SHP77 (cell line): ENCODE measurements at regions not wholly inside any gene's neighbourhood (a gene's known extent, or its start where the extent isn't known, plus 50 kb on each side); places are given as distances from the start of the nearest gene placed in this dataset.
"Not testable (repeated sequence)": the region's sequence is repeated elsewhere in the genome, so short reads cannot be mapped to it uniquely, and the experiment has no call there.

Experiments
- DNase-seq, 2 experiments: peaks; one replicate each; lab custom pipeline; 2025; lab: John Stamatoyannopoulos, UW

DNA sequence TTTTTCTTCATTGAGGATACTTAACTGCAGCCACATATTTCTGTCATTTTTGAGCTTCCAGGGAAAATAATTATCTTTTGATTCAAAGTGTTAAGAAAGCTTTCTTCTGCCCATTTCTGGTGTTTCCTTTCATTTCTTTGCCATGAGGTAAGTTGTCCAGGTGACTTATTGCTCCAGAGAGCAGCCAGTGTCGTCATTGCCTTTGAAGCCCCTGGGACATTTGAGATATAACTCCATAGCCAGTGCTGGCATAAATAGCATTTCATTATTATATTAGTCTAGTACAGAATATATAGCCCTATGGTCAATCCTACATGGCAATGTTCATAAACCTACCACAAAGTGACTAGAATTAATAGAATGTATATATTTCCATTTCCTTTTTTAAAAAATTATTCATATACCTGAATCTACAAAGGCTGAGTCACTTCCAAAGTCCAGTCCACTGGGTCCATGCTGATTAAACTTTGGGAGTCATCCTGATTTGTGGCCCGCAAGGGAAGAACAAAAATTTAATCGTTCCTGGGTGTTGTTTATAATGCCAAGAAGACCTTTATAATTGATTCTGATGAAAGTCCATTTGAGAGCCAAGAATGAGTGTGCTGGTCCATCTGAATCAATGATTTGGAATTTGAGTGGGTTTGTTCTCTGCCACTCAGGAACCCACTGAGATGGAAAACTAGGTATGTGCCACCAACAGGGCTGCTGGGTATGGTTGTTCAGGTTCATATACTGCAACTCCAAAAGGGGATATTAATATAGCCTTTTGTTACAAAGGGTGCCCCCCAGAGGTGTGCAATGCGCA lies 221.8 kb upstream of the PLXNA2 start:
- no peak for DNase-seq

DNA sequence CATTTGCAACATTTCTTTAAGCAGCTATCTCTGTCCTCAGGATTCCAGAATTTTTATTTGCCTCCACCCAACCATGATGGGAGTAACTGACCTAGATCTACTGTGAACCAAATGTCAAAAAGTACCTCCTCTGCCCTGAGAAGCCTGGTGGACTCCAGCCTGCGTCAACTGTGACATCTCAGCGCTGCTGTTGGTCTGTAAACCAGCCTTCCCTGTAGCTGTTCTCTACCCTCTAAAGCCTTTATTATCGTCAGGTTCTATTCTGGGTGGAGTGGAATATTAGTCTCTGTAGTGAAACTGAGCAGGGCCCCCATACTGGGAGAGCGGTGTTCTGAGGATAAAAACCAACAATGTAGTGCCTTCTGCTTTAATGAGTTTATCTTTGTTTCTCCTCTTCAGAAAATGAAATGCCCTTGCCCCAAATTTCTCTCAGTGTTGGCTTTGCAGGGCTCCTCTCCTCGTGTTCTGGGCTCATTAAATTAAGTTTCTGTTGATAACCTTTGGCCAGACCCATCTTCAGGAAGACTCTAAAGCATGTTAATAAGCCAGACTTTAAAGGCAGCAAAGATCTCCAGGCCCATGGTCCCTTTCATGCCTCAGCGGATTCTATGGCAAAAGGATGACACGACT lies 223.1 kb upstream of the PLXNA2 start:
- DNase-seq, result no peak

DNA sequence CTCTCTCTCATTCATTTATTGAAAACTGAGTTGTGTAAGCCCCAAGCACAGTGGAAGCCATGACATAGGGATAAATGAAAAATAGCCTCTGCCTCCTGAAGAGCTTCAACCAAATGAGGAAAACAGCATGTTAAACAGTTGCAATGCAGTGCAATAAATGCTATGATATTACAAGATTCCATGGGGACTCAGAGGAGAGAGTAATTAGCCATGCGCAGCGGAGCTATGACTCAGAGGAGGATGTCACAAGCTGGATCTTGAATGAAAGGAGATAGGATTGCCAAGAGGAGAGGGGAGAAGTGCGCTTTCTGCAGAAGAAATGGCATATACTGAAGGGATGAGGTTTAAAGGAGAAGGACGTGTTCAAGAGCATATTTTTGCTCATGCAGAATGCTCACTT lies 231.3 kb upstream of the PLXNA2 start:
- peak in 1 of 2 experiments; percentile 1 for DNase-seq

DNA sequence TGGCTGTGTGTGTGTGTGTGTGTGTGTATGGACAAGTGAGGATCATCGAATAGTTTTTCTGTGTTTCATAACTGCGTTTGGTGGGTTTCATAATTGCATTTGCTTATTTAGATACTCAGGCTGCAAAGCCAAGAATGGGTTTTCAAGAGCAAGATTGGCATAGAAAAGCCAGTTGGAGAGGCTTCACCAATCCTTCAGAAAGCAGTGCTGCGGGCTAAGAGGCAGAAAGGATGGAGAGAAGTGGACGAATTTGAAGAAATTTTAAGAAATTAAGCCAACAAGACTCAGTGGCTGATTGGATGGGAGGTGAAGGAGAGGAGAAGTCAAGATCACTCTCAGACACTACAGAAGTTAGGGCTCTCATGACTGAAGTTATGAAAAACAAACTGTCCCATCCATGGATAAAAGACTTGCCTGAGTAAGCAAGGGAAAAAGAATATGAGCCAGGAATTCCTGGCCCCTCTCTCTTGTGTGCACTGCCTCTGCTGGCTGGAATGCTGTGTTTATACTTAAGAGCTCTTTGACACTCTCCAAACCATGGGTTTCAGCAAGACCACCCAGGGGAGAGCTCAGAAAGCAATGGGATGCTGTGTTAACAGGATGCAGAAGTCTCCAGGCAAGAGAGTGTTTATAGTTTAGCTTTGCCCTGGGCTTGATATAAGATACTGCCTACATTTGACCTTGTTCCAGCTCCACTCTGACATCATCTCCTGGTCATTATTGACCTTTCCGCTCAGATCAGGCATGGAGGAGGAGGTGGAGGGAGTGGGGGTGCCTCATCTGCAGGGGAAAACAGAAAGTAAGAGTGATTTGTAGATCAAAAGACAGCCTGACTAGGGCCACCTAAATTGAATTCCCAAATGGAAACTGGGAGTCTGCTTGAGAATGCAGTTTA lies 232.0 kb upstream of the PLXNA2 start:
- DNase-seq, result peak; percentile 49 to 56

DNA sequence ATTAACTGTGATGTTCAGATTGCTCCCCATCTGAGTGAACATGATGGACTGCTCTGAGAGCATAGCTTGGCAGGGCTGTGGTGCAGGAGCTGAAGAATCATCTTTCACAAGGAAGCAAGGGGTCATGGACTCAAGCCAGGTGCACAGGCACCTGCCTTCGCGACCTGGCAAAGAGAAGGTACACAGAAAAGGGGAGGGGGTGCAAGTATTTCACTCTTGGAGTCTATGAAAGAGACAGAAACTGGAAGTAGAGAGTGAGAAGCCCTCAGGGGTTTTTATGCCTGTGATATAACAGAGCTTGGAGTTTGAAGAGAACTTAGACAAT lies 232.6 kb upstream of the PLXNA2 start:
- peak; percentile 52 to 56 for DNase-seq

DNA sequence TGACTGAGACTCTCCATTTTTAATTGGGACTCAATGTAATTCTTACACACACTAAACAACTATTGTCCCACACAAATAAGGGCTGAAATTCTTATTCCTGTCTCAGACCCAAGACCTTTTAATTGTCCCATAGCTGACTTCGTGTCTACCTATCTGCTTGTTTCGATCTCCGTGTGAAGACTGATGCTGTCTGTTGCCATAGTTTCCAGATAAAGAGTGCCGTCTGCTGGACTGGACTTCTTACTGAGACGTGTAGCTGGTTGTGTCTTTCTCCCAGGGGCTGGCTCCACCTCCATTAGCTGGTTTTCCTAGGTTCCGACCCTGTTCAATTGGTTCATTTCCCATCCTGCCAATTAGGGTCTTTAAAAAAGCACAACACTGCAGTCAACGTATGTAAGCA lies 235.3 kb upstream of the PLXNA2 start:
- no peak for DNase-seq

DNA sequence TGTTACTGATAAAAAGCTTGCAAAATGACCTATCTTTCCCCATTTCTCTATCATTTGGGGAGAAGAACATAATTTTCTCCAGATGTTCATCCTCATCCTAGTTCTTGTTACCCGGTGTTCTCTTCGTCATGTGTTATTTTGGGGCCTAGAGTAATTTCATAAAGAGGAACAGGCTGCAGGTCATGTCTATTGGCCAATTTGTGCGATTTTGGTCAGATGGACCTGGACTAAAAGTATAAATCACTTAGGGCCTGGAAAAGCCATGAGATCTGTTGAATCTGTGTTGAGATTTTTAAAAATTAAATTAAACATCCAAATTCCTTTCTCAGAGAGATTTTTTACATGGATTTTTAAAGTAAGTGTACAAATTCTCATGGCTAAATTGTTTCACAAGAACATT lies 241.3 kb upstream of the PLXNA2 start:
- no peak for DNase-seq

DNA sequence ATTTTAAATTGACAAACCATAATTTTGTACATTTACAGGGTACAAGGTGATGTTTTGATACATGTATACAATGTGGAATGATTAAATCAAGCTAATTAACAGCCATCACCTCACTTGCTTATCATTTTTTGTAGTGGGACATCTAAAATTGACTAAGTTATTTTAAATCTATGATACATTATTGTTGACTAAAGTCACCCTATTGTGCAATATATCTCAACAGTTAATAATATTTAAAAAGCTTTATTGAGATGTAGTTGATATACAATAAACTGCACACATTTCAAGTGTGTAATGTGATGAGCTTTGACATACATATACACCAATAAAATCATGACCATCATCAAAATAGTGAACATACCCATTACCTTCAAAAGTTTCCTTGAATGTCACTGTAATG lies 242.5 kb upstream of the PLXNA2 start:
- no peak for DNase-seq

DNA sequence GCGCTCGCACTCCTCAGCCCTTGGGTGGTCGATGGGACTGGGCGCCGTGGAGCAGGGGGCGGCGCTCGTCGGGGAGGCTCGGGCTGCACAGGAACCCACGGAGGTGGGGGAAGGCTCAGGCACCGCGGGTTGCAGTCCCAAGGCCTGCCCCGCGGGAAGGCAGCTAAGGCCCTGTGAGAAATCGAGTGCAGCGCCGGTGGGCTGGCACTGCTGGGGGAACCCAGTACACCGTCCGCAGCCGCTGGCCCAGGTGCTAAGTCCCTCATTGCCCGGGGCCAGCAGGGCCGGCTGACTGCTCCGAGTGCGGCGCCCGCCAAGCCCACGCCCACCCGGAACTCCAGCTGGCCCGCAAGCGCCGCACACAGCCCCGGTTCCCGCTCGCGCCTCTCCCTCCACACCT lies 244.2 kb upstream of the PLXNA2 start:
- not testable (repeated sequence) for DNase-seq

DNA sequence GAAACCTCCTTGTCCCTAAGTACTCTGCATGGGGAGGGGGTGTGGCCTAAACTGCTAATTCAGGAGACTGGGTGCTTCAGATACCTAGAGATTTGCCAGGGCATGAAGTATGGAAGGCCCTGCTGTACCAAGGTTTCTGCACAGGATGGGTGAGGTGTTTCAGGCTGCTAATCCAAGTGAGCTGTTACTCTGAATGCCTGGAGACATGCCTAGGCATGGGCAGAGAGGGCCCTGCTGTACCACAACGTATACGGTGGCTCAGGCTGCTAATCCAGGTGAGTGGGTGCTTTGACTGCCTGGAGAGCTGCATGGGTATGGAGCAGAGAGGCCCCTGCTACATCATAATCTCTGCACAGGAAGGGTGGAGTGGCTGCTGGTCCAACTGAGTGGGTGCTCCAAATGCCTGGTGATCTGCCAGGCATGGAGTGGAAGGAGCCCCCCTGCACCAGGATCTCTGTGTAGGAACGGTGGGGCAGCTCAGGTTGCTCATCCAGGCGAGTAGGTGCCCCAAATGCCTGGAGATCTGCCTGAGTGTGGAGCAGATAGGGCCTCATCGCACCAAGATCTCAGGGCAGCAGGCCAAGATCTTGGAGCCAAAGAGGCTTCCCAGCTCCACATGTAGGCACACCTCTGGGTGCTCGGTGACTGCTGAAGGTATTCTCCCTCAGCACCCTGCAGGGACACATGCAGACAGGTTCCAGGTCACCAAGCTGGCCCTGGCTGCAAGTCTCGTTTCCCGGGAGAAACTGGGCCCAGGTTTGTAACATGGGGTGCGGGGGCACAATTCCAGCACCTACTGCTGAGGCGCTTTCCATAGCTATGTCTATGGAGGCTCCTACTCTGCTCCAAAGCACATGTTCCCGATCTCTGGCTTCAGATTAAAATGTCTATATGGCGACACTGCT lies 252.5 kb upstream of the PLXNA2 start:
- no peak for DNase-seq

DNA sequence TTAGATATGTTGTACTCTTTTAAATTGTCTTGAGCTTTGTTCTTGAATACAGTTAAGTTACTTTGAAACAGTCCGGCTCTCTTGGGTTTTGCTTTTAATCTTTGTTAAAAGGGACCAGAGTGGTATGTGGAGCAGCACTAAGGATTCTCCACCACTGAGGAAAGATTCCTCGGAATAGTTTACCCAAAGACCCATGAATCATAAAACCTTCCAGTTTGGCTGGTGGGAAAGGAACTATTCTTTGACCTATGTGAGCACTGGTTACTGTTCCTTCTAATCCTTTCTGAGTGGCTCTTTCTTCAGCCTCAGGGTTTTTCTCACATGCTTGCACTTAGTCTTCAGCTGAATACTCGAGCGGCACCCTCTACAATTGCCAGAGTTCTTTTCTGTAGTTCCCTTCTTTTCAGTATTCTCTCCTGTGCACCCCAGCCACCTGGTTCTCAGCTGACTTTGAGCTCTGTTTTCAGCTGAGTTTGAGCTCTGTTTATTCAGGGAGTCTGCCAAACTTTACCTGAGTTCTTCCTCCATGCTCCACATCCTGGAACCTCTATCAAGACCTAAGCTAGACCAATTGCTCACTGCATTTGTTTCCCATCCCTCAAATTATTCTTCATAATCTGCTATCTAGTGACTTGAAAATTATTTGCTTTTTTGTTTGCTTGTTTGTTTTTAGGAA lies 253.8 kb upstream of the PLXNA2 start:
- DNase-seq, result peak in 1 of 2 experiments; percentile 4

DNA sequence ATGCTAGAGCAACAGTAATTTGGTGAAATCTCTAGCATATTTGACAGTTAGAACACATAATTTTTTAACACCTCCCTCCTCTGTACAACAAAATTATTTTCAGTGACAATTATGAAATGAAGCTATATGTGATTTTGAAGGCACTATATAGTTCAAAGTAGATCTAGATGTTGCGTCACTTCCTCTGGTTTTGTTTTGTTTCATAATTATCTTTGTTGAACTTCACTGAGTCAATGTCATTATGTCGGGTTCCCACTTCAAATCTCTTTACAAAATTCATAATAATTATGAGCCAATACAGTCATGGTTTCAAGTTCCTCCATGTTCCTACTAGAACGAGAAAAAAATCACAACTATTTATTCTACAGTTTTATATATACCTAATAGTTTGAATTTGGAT lies 254.8 kb upstream of the PLXNA2 start:
- no peak for DNase-seq

DNA sequence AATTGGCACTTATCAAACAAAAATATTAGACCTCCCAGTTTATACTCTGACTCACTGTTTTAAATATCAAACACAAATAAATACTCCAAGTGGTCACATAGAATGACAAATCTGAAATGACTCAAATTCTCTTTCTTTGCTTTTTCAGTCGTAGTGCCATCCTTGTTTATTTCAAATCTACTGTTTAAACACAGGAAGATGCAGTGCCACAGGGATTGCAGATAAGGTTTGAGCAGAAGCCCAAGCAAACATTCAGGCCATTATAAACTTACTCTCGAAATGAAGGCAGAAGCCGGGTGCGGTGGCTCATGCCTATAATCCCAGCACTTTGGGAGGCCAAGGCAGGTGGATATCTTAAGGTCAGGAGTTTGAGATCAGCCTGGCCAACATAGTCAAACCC lies 255.4 kb upstream of the PLXNA2 start:
- no peak for DNase-seq

DNA sequence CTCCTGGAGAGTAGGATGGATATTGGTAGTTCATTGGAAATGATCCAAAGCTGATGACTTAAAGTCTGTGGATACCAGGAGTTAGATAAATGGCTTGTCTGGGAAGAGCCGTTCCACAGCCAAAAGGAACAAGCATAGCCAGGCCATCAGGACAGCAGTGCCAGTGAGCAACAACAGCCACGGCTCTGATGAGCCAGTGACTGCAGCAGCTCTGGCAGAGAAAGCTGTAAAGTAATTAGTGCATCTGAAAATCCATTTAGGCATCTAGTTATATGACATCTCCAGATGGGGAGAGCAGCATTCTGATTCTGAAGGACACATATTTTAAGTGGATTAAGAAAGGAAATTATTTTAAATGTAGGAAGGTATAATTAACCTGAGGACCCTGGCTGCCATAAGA lies 256.2 kb upstream of the PLXNA2 start:
- no peak for DNase-seq

DNA sequence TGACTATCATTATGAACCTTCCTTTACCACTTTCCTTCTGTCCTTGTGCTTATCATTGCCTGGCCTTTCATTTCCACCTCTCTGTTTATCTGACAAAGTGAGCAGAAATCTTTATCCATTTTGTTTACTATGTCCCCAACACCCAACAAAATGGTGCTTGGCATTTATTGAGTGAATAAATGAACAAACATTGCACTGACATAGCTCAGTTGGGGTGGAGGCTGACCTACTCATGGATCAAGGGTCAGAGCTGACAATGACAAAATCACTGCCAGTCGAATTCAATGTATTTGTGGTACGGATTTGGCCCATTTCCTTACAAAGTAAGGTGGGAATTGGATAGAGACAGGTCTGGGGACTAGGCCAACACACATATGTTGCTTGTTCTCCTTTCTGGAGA lies 257.4 kb upstream of the PLXNA2 start:
- DNase-seq, result no peak

DNA sequence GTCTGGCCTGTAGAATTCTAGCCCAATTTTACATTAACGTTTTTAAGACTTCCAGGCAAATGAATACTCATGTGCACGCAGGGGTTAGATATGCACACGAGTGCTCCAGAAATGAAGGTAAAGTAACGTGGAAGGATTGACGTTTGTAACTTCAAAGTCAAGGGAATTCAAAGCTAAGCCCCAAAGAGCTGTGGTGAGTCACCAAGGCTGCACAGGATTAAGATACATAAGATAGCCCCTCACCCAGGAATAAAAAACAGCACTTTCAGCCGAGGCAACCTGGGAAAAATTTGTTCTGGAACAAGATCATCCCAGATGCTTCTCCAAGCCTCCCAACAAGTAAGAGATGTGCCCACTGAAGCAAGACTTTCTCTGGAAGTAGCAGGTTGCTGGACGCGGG lies 259.6 kb upstream of the PLXNA2 start:
- no peak for DNase-seq

DNA sequence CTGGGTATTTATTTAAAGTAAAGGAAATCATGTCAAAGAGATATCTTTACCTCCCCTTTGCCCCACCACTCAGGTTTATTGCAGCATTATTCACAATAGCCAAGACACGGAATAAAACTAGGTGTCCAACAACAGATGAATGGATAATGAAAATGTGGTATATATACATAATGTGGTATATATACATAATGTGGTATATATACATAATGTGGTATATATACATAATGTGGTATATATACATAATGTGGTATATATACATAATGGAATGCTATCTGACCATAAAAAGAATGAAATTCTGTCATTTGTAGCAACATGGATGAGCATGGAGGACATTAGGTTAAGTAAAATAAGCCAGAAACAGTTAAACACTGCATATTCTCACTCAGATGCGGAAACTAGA lies 262.6 kb upstream of the PLXNA2 start:
- DNase-seq, result no peak

DNA sequence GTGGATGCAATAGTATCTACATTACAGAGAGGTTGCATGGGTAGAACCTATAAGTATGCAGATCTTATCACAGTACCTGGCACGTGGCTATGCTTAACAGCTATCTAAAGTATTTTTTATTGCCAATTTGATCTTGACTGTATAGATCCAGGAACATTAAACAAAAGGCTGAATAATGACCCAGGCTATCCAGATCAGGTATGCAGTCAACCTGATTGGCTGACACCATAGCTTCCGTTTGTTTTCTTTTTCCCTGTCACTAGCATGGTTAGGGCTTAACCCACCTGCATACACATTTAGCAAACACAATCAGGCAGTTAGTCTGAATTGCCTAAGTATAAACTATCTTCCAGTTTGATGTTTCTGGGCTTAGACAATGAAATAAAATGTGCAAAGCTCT lies 264.9 kb upstream of the PLXNA2 start:
- DNase-seq, result no peak

DNA sequence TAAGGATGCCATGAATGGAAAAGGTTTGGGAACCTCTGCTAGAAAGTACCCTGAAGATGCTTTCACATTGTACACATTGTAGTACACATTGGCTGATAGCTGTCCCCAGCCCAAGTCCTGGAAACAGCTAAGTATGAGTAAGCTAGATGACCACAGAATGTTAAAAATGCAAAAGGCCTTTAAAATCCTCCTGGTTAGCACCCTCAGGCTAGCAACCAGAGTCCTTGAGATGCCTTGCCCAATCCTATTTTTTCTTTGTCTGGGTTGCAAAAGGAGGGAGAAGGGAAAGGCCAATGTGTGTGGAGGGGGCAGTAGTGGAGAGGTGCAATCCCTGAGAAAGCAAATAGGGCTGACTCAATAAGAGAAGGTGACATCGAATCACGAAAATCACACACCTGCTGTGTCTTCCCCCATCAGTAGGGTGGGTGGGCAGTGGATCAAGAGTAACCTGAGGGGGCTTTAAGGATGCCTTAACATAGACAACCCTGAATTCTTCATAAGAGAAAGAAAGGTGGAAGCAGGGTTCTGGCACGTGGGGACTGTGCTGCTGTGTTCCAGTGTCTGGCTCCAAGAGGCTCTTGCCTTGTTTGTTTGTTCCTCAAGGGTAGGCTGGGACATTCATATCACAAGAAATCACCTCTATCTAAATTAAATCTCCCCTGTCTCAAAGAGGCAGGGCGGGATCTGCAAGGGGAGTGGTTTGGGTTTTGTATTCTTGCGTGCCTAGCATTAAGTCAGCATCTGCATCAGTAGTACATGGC lies 266.2 kb upstream of the PLXNA2 start:
- no peak for DNase-seq

DNA sequence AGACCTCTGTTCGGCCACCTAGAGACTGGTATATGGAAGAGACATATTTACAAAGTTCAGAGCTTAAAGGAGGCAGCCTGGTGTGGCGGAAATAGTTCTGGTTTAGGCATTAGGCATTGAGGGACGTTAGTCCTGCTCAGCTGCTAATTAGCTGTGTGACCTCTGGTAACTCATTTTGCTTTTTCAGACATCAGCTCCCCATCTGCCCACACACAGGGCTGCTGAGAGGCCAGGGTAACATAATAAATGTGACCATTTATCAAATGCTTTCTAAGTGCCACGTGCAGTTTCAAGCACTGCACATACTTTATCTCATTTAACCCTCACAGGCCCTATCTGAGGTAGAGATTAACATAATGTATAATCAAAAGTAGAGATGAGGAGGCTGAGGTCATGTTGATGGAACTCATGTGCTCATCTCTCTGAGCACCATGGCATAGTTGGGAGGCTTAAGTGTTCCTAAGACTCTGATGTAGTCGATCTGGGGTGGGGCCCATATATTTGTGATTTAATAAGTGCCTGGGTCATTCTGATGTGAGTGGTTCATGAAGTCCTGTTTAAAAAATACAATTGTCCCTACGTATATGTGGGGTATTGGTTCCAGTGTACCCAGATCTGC lies 267.2 kb upstream of the PLXNA2 start:
- DNase-seq, result no peak
